ENCODE measurements at regions not wholly inside any gene's neighbourhood (a gene's known extent, or its start where the extent isn't known, plus 50 kb on each side); places are given as distances from the start of the nearest gene placed in this dataset.

GRCh38 chr7:136251826-136252225, 274.7 kb upstream of the MTPN start:
- H3K36me3 ChIP-seq (ENCODE audit: control insufficient read depth, insufficient read depth, low read length) = no peaks in the 10 kb centered on the region
- DNase-seq (ENCODE audit: low read depth) = no peak
- H3K27me3 ChIP-seq (ENCODE audit: control insufficient read depth, insufficient read depth, low read length) = no peaks in the 10 kb centered on the region
- no peak overlapping the region for H3K4me3 ChIP-seq (ENCODE audit: low read depth, low read length)
- FAIRE-seq = no peak
- no peak for TF ChIP-seq CTCF (IDR thresholded peaks at IDR 0.05; ENCODE audit: insufficient read depth, low read length, severe bottlenecking)

- H3K36me3 ChIP-seq (ENCODE audit: control insufficient read depth, insufficient read depth, low read length) = no peaks in the 10 kb centered on the region
- TF ChIP-seq CTCF (IDR thresholded peaks at IDR 0.05; ENCODE audit: insufficient read depth, low read length, severe bottlenecking) = no peak
- no peak for DNase-seq (ENCODE audit: low read depth)
- H3K27me3 ChIP-seq (ENCODE audit: control insufficient read depth, insufficient read depth, low read length) = no peaks in the 10 kb centered on the region
- no peak for FAIRE-seq
- no peak overlapping the region for H3K4me3 ChIP-seq (ENCODE audit: low read depth, low read length)
These were observed 270.1 kb upstream of the MTPN start for GRCh38 chr7:136247211-136247610.

- H3K27me3 ChIP-seq (ENCODE audit: control insufficient read depth, insufficient read depth, low read length) = no peaks in the 10 kb centered on the region
- no peak for TF ChIP-seq CTCF (IDR thresholded peaks at IDR 0.05; ENCODE audit: insufficient read depth, low read length, severe bottlenecking)
- no peak for FAIRE-seq
These were observed 268.3 kb upstream of the MTPN start for GRCh38 chr7:136245327-136246004.

GRCh38 chr7:136234040-136234439, 256.9 kb upstream of the MTPN start:
- no peak for TF ChIP-seq CTCF (IDR thresholded peaks at IDR 0.05; ENCODE audit: insufficient read depth, low read length, severe bottlenecking)

More at GRCh38 chr7:136245327-136246004, 268.3 kb upstream of the MTPN start:
- no peaks in the 10 kb centered on the region for H3K36me3 ChIP-seq (ENCODE audit: control insufficient read depth, insufficient read depth, low read length)
- DNase-seq (ENCODE audit: low read depth) = no peak
- no peak overlapping the region for H3K4me3 ChIP-seq (ENCODE audit: low read depth, low read length)

GRCh38 chr7:136230210-136230609, 253.1 kb upstream of the MTPN start:
- Histone ChIP-seq H3K36me3 (ENCODE audit: control insufficient read depth, insufficient read depth, low read length) (no peaks in the 10 kb centered on the region), H3K27me3 (ENCODE audit: control insufficient read depth, insufficient read depth, low read length) (no peaks in the 10 kb centered on the region), H3K4me3 (ENCODE audit: low read depth, low read length) (no peak overlapping the region)
- DNase-seq (ENCODE audit: low read depth) = no peak
- no peak for TF ChIP-seq CTCF (IDR thresholded peaks at IDR 0.05; ENCODE audit: insufficient read depth, low read length, severe bottlenecking)
- no peak for FAIRE-seq

More at GRCh38 chr7:136234040-136234439, 256.9 kb upstream of the MTPN start:
- Histone ChIP-seq H3K27me3 (ENCODE audit: control insufficient read depth, insufficient read depth, low read length) (no peaks in the 10 kb centered on the region), H3K4me3 (ENCODE audit: low read depth, low read length) (no peak overlapping the region), H3K36me3 (ENCODE audit: control insufficient read depth, insufficient read depth, low read length) (no peaks in the 10 kb centered on the region)
- DNase-seq (ENCODE audit: low read depth) (no peak), FAIRE-seq (no peak)

- TF ChIP-seq CTCF (IDR thresholded peaks at IDR 0.05; ENCODE audit: insufficient read depth, low read length, severe bottlenecking) = no peak
- H3K36me3 ChIP-seq (ENCODE audit: control insufficient read depth, insufficient read depth, low read length) = no peaks in the 10 kb centered on the region
- no peak for DNase-seq (ENCODE audit: low read depth)
- no peaks in the 10 kb centered on the region for H3K27me3 ChIP-seq (ENCODE audit: control insufficient read depth, insufficient read depth, low read length)
- no peak overlapping the region for H3K4me3 ChIP-seq (ENCODE audit: low read depth, low read length)
- no peak for FAIRE-seq
These were observed 252.6 kb upstream of the MTPN start for GRCh38 chr7:136229790-136230189.

Data from bronchial epithelial cell (primary cell).